Ovary (tissue), 3 donors: ENCODE measurements at regions not wholly inside any gene's neighbourhood (a gene's known extent, or its start where the extent isn't known, plus 50 kb on each side); places are given as distances from the start of the nearest gene placed in this dataset.

ENCODE experiments used
- CTCF ChIP-seq, 3 donors: fragments of 450-650 bp in 2 of 3; fragments of 200-600 bp in 1 of 3; IDR thresholded peaks; one replicate each; pipeline versions ENCODE4 v1.5.1 to v1.8.0; 2016 to 2022; ENCODE audit warnings: antibody characterized with exemption in 3 of 3, mild to moderate bottlenecking in 1 of 3
- POLR2A ChIP-seq: fragments of 450-650 bp; IDR thresholded peaks from one replicate; pipeline ENCODE4 v1.6.1; 2017; ENCODE audit warnings: antibody characterized with exemption, mild to moderate bottlenecking, moderate library complexity
- donor health status: DM: no; HTN: no; CAD: no.

- TF ChIP-seq CTCF (IDR thresholded peaks at IDR 0.05): no peak
- TF ChIP-seq POLR2A: no peak
These were observed 817.6 kb upstream of the NR2F2 start for GRCh38 chr15:95512906-95513305.
